Glutamatergic neuron (in vitro differentiated cells): ENCODE measurements at regions not wholly inside any gene's neighbourhood (a gene's known extent, or its start where the extent isn't known, plus 50 kb on each side); places are given as distances from the start of the nearest gene placed in this dataset.

Source experiments
- DNase-seq: peaks from one replicate; pipeline ENCODE4 v3.0.0; 2022
- H3K27ac Mint-ChIP-seq: one replicate; pipeline ENCODE4 v1.8.0; 2020; ENCODE audit warnings: mild to moderate bottlenecking, mixed read lengths, inconsistent platforms; ENCODE audit not compliant: unreplicated experiment
- H3K27me3 Mint-ChIP-seq: one replicate; pipeline ENCODE4 v1.8.0; 2020; ENCODE audit warnings: mild to moderate bottlenecking, moderate library complexity, mixed read lengths, inconsistent platforms; ENCODE audit not compliant: unreplicated experiment
- H3K36me3 Mint-ChIP-seq: one replicate; pipeline ENCODE4 v1.8.0; 2020; ENCODE audit warnings: mild to moderate bottlenecking, mixed read lengths, inconsistent platforms; ENCODE audit not compliant: unreplicated experiment
- H3K4me1 Mint-ChIP-seq: one replicate; pipeline ENCODE4 v1.8.0; 2020; ENCODE audit warnings: mild to moderate bottlenecking, low read depth, mixed read lengths, inconsistent platforms; ENCODE audit not compliant: unreplicated experiment
- H3K4me3 Mint-ChIP-seq: one replicate; pipeline ENCODE4 v1.8.0; 2020; ENCODE audit warnings: mild to moderate bottlenecking, mixed read lengths, inconsistent platforms; ENCODE audit not compliant: unreplicated experiment
- H3K9me3 Mint-ChIP-seq: one replicate; pipeline ENCODE4 v1.8.0; 2020; ENCODE audit warnings: mild to moderate bottlenecking, moderate library complexity, mixed read lengths, inconsistent platforms; ENCODE audit not compliant: unreplicated experiment
- CTCF ChIP-seq: fragments of 200-600 bp; sonication (generic); IDR thresholded peaks from one replicate; pipeline ENCODE4 v1.5.0; 2021; ENCODE audit not compliant: partially characterized antibody, unreplicated experiment

- H3K27ac Mint-ChIP-seq = no peak overlapping the region
Measured at GRCh38 chr16:75793641-75794040, 67.4 kb upstream of the CPHXL start.

GRCh38 chr16:75794426-75794825, 68.1 kb upstream of the CPHXL start:
- no peak overlapping the region for H3K27ac Mint-ChIP-seq
- no peak for TF ChIP-seq CTCF
- no peaks in the 10 kb centered on the region for H3K4me1 Mint-ChIP-seq
- no peaks in the 10 kb centered on the region for H3K36me3 Mint-ChIP-seq
- H3K4me3 Mint-ChIP-seq = no peak overlapping the region
- DNase-seq = no peak
- H3K27me3 Mint-ChIP-seq = no peaks in the 10 kb centered on the region
- H3K9me3 Mint-ChIP-seq = no peaks in the 10 kb centered on the region

More at GRCh38 chr16:75793641-75794040, 67.4 kb upstream of the CPHXL start:
- TF ChIP-seq CTCF = no peak
- no peaks in the 10 kb centered on the region for H3K4me1 Mint-ChIP-seq
- no peak for DNase-seq
- H3K27me3 Mint-ChIP-seq = no peaks in the 10 kb centered on the region
- no peaks in the 10 kb centered on the region for H3K9me3 Mint-ChIP-seq
- no peaks in the 10 kb centered on the region for H3K36me3 Mint-ChIP-seq
- H3K4me3 Mint-ChIP-seq = no peak overlapping the region

GRCh38 chr16:75798714-75799113, 72.4 kb upstream of the CPHXL start:
- no peaks in the 10 kb centered on the region for H3K9me3 Mint-ChIP-seq
- no peaks in the 10 kb centered on the region for H3K27me3 Mint-ChIP-seq
- H3K36me3 Mint-ChIP-seq = no peaks in the 10 kb centered on the region
- H3K4me1 Mint-ChIP-seq = no peaks in the 10 kb centered on the region
- H3K27ac Mint-ChIP-seq = no peak overlapping the region
- no peak for DNase-seq
- no peak for TF ChIP-seq CTCF
- no peak overlapping the region for H3K4me3 Mint-ChIP-seq

GRCh38 chr16:75801307-75801706, 75.0 kb upstream of the CPHXL start:
- Mint-ChIP-seq H3K27me3 (no peaks in the 10 kb centered on the region), H3K4me1 (no peaks in the 10 kb centered on the region), H3K27ac (no peak overlapping the region), H3K9me3 (no peaks in the 10 kb centered on the region), H3K4me3 (no peak overlapping the region), H3K36me3 (no peaks in the 10 kb centered on the region)
- no peak for TF ChIP-seq CTCF
- no peak for DNase-seq

GRCh38 chr16:75803753-75804152, 77.5 kb upstream of the CPHXL start:
- no peaks in the 10 kb centered on the region for H3K9me3 Mint-ChIP-seq

More at GRCh38 chr16:75803753-75804152, 77.5 kb upstream of the CPHXL start:
- DNase-seq = no peak
- Mint-ChIP-seq H3K4me1 (no peaks in the 10 kb centered on the region), H3K27ac (no peak overlapping the region), H3K27me3 (peaks cover 2% of the 10 kb centered on the region), H3K36me3 (no peaks in the 10 kb centered on the region), H3K4me3 (no peak overlapping the region)
- TF ChIP-seq CTCF = no peak
